SU-DHL-6 (cell line): ENCODE measurements at regions not wholly inside any gene's neighbourhood (a gene's known extent, or its start where the extent isn't known, plus 50 kb on each side); places are given as distances from the start of the nearest gene placed in this dataset.
"Not testable (repeated sequence)": the region's sequence is repeated elsewhere in the genome, so short reads cannot be mapped to it uniquely, and the experiment has no call there.

Source experiments
- H2AFZ ChIP-seq: fragments of 200-600 bp; sonication (generic); 2 replicates; pipeline ENCODE4 v1.6.1; 2014; ENCODE audit warnings: low read depth, mild to moderate bottlenecking, moderate library complexity, mixed read lengths, antibody characterized with exemption, low read length; ENCODE audit not compliant: severe bottlenecking
- H3F3A ChIP-seq: fragments of 200-600 bp; shearing (Covaris generic); 2 replicates; pipeline ENCODE4 v1.6.0; 2016; ENCODE audit warnings: antibody characterized with exemption, mild to moderate bottlenecking; ENCODE audit not compliant: insufficient read depth
- H3K27ac ChIP-seq: fragments of 200-600 bp; sonication (generic); 2 replicates; pipeline ENCODE4 v1.5.1; 2016; ENCODE audit warnings: low read depth, mild to moderate bottlenecking, low read length, moderate library complexity, mixed read lengths
- H3K27me3 ChIP-seq: fragments of 200-600 bp; sonication (generic), shearing (Covaris generic); 2 replicates; pipeline ENCODE4 v1.6.0; 2014; ENCODE audit warnings: mild to moderate bottlenecking, low read length
- H3K36me3 ChIP-seq: fragments of 200-600 bp; sonication (generic); 2 replicates; pipeline ENCODE4 v1.6.1; 2014; ENCODE audit warnings: mild to moderate bottlenecking, low read length, mixed read lengths
- H3K4me2 ChIP-seq: fragments of 300-600, 200-600 bp; shearing (Covaris generic), sonication (generic); 2 replicates; pipeline ENCODE4 v1.6.0; 2014; ENCODE audit warnings: low read length, low read depth, mild to moderate bottlenecking; ENCODE audit not compliant: poor library complexity, severe bottlenecking
- H3K4me3 ChIP-seq: fragments of 200-600 bp; sonication (generic); 2 replicates; pipeline ENCODE4 v1.5.1; 2014; ENCODE audit warnings: antibody characterized with exemption, low read length, mild to moderate bottlenecking, mixed read lengths; ENCODE audit not compliant: insufficient read depth, poor library complexity, severe bottlenecking
- H3K79me2 ChIP-seq: fragments of 200-600 bp; sonication (generic); 2 replicates; pipeline ENCODE4 v1.6.1; 2014; ENCODE audit warnings: mild to moderate bottlenecking, low read length, moderate library complexity; ENCODE audit not compliant: insufficient read depth
- H3K9ac ChIP-seq: fragments of 200-600 bp; sonication (generic); 2 replicates; pipeline ENCODE4 v1.7.0; 2014; ENCODE audit warnings: mild to moderate bottlenecking, low read length
- H3K9me2 ChIP-seq: fragments of 200-600 bp; sonication (generic); replicated peaks from 2 replicates; pipeline ENCODE4 v1.6.1; 2014; ENCODE audit warnings: low read length; ENCODE audit not compliant: insufficient read depth
- H3K9me3 ChIP-seq: fragments of 200-600 bp; sonication (generic); 2 replicates; pipeline ENCODE4 v1.6.1; 2014; ENCODE audit warnings: low read length, mixed read lengths; ENCODE audit not compliant: insufficient read depth
- H4K20me1 ChIP-seq: fragments of 200-600 bp; sonication (generic); 2 replicates; pipeline ENCODE4 v1.6.1; 2014; ENCODE audit warnings: low read depth, mild to moderate bottlenecking, antibody characterized with exemption, low read length, moderate library complexity, mixed read lengths

DNA sequence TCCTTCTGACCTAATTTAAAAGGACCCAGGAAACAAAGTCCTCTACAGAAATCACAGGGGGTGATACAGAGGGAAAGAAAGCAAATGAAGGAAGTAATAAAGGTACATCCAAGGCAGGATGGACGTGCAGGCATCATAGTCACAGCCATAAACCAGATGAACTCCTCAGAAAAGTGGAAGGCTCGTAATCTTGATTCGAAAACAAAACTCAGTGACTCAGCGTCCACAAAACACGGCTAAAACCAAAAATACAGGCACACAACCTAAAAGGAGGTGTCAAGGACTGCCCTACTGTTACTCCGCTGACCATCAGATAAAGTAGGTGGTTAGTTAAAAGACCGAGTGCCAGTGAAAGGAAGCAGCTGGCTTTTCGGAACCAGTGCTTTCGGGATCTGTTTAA lies 81.5 kb downstream of the TRIM69 start:
- not testable (repeated sequence) for H3K27me3 ChIP-seq, H3K4me3 ChIP-seq, H3K36me3 ChIP-seq, H3F3A ChIP-seq, H3K9me3 ChIP-seq, H3K4me2 ChIP-seq, H4K20me1 ChIP-seq, H3K79me2 ChIP-seq, H3K27ac ChIP-seq, H3K9me2 ChIP-seq, H2AFZ ChIP-seq, H3K9ac ChIP-seq

- not testable (repeated sequence) for H3K36me3 ChIP-seq, H3K27me3 ChIP-seq, H4K20me1 ChIP-seq, H3K9me2 ChIP-seq, H3K4me3 ChIP-seq, H3K4me2 ChIP-seq, H3K27ac ChIP-seq, H3K9ac ChIP-seq, H3K9me3 ChIP-seq, H3K79me2 ChIP-seq, H2AFZ ChIP-seq, H3F3A ChIP-seq
Measured at GRCh38 chr15:44819331-44819987, 83.1 kb downstream of the TRIM69 start.

DNA sequence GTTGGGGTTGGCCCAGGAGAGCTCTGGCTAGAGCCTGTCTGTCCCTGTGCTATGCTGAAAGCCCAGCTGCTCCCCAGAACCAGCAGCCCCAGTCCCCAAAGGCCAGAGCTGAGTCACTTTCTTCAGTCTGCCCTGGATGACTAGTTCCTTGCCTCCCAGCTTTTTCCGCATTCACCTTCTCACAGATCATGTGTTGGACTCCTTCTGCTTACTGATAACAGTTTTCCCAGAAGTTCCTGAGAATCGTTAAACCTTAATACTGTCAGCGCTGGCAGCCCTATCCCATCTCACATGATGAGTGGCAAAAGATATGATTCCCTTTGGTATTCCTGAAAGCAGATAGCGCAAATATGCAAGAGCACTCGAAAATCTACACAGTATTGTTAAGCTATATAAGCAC lies 84.2 kb downstream of the TRIM69 start:
- H3K27me3 ChIP-seq, H3K4me3 ChIP-seq, H3K9ac ChIP-seq, H3K27ac ChIP-seq, H4K20me1 ChIP-seq, H3K9me3 ChIP-seq, H3K4me2 ChIP-seq, H2AFZ ChIP-seq, H3F3A ChIP-seq, H3K79me2 ChIP-seq, H3K9me2 ChIP-seq, H3K36me3 ChIP-seq: not testable (repeated sequence)

GRCh38 chr15:44820967-44821366 lies 84.6 kb downstream of the TRIM69 start:
- not testable (repeated sequence) for H2AFZ ChIP-seq, H3K27me3 ChIP-seq, H3K79me2 ChIP-seq, H3K9me2 ChIP-seq, H4K20me1 ChIP-seq, H3K4me3 ChIP-seq, H3K27ac ChIP-seq, H3K4me2 ChIP-seq, H3F3A ChIP-seq, H3K9me3 ChIP-seq, H3K36me3 ChIP-seq, H3K9ac ChIP-seq

GRCh38 chr15:44824277-44825145 lies 88.2 kb downstream of the TRIM69 start:
- not testable (repeated sequence) for H3K27ac ChIP-seq, H3K9ac ChIP-seq, H3K9me3 ChIP-seq, H3K4me2 ChIP-seq, H3K9me2 ChIP-seq, H3F3A ChIP-seq, H3K27me3 ChIP-seq, H3K79me2 ChIP-seq, H3K36me3 ChIP-seq, H2AFZ ChIP-seq, H3K4me3 ChIP-seq, H4K20me1 ChIP-seq

DNA sequence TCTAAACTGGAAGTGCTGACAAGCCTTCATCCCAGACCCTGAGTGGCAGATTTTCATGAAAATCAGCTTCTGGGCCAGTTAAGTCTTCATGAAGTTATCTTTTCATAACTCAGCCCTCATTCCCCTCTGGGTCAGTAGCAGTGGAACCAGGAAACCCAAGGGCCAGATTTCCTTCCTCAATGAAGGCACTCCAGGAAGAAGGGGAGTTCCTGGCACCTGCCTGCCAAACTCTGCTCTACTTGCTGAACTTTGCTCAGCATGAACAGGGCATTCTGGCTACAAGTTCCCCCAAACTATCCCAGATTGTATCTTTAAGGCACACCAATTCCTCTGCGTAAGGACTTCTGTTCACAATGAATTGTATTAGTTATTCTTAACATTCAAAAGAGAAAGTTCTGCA lies 90.3 kb downstream of the TRIM69 start:
- not testable (repeated sequence) for H3K27ac ChIP-seq, H3K9me3 ChIP-seq, H3K9me2 ChIP-seq, H4K20me1 ChIP-seq, H3K79me2 ChIP-seq, H3K36me3 ChIP-seq, H3F3A ChIP-seq, H3K9ac ChIP-seq, H3K4me2 ChIP-seq, H3K27me3 ChIP-seq, H3K4me3 ChIP-seq, H2AFZ ChIP-seq

DNA sequence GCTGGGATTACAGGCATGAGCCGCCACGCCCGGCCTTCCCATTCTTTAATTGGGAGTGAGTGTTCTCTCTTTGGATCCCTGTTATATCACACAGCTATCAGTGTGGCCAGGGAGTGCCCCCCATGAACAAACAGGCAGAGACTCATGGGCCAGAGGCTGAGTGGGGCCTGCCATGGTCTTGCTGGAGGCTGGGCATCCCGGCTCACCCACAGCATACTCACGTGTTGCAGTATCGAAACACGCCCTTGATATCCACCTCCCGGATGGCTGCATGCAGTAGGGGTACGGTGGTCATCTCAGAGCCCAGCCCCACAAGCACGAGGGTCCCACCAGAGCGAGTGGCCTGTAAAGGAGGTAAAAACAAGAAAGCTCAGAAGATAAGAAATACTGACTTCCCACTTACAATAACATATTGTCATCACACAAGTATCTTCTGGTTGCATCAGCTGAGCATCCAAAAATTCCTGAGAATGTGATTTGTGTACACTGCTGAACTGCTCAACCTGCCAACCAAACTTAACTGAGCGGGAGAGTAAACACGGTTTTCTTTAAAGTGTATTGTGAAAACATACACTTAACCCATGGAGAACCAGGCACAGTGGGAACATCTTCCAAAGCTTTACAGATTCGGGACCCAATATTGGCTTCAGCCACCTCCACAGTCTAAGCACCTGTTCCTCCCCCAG lies 92.0 kb downstream of the TRIM69 start:
- not testable (repeated sequence) for H3K36me3 ChIP-seq, H3K27me3 ChIP-seq, H3K4me2 ChIP-seq, H4K20me1 ChIP-seq, H3F3A ChIP-seq, H3K79me2 ChIP-seq, H2AFZ ChIP-seq, H3K9me2 ChIP-seq, H3K4me3 ChIP-seq, H3K27ac ChIP-seq, H3K9ac ChIP-seq, H3K9me3 ChIP-seq

GRCh38 chr15:44829150-44829549 lies 92.8 kb downstream of the TRIM69 start:
- H3K9ac ChIP-seq, H3K27ac ChIP-seq, H2AFZ ChIP-seq, H3F3A ChIP-seq, H3K9me2 ChIP-seq, H3K36me3 ChIP-seq, H4K20me1 ChIP-seq, H3K27me3 ChIP-seq, H3K9me3 ChIP-seq, H3K79me2 ChIP-seq, H3K4me3 ChIP-seq, H3K4me2 ChIP-seq: not testable (repeated sequence)
